ENCODE measurements at regions not wholly inside any gene's neighbourhood (a gene's known extent, or its start where the extent isn't known, plus 50 kb on each side); places are given as distances from the start of the nearest gene placed in this dataset.
"Not testable (repeated sequence)": the region's sequence is repeated elsewhere in the genome, so short reads cannot be mapped to it uniquely, and the experiment has no call there.

DNA sequence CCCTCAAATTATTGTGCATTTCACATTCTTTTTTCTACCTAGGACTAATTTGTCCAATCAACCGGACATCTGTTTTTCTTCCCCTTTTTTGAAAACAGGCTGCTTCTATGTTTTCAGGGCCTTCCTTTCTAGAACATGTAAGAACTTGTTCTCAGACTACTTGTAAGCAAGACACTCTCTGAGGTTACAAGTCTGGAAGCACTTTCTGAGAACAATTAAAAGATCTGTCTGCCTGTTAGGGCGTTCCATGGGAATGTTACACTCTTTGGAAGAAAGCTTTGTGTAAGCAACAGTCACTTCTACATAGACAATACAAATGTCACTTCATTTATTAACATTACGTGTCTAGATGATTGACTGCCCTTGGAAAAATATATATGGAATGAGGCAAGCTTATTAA lies 50.9 kb upstream of the HSPB3 start:
- peak; percentile 75 for DNase-seq

DNA sequence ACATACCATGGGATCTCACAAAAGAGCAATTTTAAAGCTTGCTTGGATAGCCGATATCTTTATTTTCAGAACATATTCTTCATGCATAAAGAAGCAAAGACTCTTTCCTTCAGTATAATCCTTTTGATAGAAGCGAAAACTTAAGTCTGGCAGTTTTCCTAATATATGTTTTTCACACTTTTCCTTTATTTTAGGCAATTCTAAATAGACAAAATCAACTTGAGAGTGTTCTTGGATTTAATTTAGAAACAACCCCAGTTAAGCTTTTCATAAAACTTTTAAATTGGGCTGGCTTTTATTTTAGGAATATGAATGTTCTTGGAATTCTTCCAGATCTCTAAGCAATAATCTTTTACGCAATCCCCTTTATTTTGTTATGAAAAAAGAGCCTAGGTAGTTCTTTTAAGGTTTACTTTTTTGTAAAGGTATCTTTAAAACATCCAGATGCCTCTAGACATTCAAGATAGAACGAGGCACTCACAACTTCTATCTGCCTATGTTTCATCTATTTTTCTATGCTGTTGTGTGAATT lies 51.5 kb upstream of the HSPB3 start:
- DNase-seq, result no peak

DNA sequence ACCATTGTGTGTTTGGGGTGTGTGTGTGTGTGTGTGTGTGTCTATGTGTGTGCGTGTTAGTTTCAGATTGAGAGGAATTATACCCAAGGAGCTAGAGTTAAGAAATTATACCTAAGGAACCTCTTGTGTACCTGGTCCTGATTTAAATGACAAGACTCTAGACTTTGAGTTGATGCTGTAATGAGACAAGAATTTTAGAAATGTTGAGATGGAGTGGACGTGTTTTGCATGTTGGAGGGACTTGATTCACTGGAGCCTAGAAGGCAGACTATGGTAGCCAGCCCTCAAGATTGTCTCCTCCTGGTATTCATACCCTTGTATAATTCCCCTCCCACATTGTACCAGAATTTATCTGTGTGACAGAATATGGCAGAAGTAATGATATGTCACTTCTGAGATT lies 52.4 kb upstream of the HSPB3 start:
- DNase-seq, result no peak

DNA sequence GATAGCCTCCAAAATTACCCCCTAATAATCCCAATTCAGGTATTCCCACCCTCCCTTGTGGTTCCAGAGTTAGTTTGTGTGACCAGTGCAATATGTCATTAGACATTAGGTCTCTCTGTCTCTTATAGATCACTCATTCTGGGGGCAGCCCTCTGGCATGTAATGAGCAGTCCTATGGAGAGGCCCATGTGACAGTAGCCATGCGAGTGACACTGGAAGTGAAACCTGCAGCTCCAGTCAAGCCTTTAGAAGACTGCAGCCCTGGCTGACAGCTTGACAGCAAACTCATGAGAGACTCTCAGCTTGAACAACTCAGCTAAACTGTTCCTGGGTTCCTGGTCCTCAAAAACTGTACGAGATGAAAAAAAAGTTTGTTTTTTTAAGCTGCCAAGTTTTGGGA lies 54.0 kb upstream of the HSPB3 start:
- DNase-seq, result no peak

DNA sequence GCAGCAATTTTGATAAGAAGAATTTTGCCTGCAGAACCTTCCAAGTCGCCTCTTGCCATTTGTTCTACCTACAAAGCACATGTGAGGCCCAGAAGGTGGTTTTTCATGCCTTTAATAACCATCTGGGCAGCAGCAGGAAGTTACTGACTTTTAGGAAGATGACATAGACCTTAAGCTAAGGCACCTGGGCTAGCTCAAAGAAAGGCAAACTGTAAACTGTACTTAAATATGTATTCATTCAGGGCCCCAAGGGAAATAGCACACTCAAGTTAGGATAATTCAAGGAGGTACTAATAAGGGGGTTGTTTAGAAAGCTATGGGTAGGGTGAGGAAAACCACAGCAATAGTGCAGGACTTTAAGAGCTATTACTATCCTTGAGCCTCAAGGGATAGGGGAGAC lies 57.3 kb upstream of the HSPB3 start:
- DNase-seq, result no peak

DNA sequence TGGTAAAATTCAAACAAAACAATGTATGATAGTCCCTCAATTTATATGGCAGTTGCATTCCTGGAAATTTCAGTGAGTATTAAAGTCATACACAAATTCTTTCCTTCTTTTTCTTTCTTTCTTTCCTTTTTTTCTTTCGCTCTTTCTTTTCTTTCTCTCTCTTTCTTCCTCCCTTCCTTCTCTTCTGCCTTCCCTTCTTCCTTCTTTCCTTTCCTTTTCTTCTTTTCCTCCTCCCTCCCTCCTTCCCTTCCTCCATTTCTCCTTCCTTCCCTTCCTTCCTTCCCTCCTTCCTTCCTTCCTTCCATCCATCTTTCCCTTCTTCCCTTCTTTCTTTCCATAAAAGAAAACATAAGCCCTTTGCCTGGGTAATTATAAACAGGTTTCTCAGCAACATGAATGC lies 58.1 kb upstream of the HSPB3 start:
- no peak for DNase-seq

DNA sequence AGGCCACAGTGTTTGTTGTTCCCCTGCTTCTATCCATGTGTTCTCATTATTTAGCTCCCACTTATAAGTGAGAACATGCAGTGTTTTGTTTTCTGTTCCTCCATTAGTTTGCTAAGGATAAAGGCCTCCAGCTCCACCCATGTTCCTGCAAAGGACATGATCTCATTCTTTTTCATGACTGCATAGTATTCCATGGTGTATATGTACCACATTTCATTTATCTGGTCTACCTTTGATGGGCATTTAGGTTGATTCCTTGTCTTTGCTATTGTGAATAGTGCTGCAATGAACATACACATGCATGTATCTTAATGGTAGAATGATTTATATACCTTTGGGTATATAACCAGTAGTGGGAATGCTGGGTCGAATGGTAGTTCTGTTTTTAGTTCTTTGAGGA lies 62.5 kb upstream of the HSPB3 start:
- not testable (repeated sequence) for DNase-seq

DNA sequence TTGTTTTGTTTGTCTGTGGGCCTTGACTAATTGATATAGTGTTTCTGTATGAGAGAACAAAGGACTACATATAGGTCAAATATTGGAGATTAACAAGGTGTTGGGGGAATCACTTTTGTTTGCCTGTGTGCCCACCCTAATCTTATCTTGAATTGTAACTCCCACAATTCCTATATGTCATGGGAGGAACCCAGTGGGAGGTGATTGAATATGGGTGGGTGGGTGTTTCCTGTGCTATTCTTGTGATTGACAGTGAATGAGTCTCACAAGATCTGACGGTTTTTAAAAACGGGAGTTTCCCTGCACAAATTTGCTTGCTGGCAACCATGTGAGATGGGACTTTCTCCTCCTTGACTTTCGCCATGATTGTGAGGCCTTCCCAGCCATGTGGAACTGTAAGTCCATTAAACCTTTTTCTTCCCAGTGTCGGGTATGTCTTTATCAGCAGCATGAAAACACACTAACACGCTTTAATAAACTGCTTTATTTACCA lies 64.9 kb upstream of the HSPB3 start:
- peak; percentile 73 for DNase-seq

DNA sequence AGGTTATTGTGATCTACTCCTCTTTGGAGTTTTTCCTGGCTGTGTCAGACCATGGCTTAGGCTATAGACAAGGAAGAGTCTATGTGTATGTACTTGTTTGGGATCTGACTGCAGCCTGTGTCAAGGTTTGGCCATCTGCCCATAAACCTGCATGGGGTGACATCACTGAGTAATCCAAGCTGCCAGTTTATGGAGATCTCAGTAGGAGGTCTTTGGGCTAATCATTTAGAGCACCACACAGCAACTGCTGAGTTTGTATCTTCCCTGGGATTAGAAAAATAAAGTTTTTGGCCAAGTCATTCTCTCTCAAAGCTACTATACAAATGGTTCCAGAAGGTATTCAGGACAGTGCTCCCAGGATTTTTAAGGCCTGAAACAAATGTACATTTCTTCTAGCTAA lies 65.5 kb upstream of the HSPB3 start:
- peak; percentile 99 for DNase-seq

DNA sequence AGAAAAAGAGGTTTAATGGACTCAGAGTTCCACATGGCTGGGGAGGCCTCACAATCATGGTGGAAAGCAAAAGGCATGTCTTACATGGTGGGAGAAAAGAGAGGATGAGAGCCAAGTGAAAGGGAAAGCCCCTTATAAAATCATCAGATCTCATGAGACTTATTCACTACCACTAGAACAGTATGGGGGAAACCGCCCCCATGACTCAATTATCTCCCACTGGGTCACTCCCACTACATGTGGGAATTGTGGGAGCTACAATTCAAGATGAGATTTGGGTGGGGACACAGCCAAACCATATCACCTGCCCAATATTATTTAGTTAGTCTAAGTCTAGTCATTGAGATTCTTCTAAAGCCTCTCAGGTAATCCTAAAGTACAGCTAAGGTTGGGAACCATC lies 66.1 kb upstream of the HSPB3 start:
- DNase-seq, result not testable (repeated sequence)

DNA sequence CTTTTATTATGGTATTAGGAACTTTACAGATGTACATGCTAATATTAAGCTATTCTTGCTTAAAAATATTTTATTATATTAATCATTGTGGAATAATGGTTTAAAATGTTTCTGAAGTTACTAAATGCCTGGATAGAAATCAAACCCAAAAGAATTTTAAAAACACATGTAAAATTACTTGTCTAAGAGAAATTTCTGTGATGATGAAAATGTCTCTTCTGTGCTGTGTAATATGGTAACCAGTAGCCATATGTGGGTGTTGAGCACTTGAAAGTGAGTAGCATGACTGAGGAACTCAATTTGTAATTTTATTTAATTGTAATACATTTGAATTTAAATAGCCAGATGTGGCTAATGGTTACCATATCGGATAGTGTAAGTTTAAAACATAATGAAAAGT lies 66.7 kb upstream of the HSPB3 start:
- no peak for DNase-seq

DNA sequence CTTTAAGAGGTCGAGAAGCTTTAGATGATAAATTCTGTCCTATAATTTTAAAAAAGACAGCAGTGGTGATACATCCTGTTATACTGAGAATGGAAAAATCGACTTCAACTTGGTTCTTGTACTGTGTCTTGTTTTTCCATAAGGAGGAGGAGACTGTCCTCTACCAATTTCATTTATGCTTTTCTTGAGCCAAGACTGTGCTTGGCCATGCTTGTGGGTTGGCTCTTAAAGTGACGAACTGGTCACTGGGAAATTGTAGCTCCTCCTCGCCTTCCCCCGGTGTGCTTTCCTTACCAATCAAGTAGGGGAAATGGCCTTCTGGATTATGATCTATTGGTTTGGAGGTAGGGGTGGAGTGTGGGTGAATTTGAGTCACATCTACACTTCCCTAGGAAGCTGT lies 67.1 kb upstream of the HSPB3 start:
- DNase-seq, result peak; percentile 51

DNA sequence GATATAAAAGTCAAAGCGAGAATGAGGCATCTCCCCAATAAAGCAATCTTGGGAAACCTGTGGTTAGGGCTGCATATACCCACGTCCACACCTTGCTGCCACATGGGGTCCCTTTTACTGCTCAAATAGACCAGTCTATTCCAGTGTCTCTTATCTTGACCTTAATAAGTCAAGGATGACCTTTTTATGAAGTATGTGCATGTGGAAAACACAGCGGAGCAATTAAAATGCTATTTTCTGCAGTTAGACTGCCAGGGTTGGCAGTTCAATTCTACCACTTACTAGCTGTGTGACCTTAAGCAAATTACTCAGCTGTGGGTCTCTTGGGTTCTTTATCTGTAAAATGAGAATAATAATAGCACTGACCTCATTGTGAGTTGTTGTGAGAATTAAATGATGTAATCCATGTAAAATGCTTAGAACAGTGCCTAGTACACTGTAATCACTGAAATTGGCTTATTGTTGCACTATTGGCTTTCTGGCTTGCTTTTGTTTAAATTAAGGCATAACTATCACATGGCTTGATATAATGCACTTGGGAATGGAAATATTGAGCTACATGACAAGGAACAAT lies 67.8 kb upstream of the HSPB3 start:
- peak; percentile 51 for DNase-seq

DNA sequence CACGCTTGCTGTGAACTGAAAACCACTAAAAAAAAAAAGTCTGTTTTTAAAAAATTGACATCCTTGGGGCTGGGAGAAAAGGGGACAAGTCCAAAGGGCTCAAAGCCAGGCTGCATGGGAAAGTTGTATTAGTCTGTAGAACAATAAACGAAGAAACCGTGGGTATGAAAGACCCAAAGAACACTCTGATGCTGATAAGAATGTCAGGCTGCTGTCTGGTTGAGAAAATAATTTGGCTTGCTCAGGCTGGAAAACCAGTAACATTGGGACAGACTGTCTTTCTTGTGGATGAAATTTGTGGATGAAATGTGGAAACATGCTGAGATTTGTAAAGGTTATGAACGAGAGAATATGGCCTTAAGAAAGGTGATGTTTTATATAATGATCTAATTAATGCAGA lies 68.5 kb upstream of the HSPB3 start:
- no peak for DNase-seq

DNA sequence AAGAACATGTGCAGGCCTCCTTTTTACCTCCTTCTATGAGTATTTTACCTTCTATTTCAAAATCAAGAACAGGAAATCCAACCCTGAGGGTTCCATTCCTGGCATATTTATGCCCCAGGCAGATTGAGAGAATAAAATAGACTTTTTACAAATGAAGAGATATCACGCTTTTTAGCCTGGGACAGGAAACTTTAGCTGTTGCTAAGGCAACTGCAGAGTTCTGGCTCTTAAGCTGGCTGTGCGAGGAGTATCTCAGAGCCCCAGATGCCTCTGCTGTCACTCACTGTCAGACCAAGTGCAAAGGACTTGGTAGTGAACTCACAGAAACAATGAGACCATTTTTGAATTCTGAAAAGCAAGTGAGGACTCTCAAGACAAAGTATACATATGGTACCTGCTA lies 69.5 kb upstream of the HSPB3 start:
- DNase-seq, result no peak

DNA sequence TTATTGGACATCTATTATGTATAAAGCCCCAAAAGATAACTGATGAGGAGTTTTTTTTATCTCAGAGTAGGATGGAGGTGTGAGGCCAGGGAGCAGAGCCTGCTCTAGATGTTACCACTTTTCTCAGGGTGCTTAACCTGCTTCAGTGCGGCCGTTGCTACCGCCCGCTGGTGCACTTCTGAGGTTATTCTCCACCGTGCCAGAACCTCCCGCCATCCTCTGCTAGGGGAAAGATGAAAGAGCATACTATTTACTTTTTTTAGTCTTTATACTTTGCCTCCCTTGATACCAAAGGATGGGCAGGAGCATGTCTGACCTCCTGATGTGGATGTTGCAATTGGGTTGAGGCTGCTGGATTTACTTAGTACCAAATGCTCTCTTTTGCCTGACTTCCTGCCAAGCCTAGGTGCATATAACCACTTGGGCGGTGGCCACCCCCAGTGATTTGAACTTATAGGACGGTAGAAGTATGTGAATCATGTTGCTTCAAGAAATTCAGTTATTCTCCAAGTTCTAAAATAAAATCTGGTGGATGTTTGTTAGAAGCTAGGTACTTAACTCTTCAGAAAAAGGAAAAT lies 71.1 kb upstream of the HSPB3 start:
- no peak for DNase-seq

DNA sequence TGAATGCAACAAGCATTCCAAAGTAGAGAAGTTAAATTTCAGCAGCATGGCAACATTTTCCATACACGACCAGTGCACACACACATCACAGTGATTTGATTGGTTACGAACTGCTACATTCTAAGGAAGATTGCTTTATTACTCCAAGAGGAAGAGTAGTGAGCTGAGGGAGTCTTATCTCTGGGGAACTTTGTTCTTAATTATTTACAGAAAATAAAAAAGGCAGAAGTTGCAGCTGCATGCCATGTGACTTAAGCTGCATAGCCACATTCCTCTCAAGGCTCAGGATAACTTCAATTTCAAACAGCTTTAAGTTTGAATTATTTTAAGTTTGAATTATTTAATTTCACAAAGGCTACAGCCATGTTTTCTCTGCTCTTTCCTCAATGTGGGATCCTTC lies 71.6 kb upstream of the HSPB3 start:
- no peak for DNase-seq

DNA sequence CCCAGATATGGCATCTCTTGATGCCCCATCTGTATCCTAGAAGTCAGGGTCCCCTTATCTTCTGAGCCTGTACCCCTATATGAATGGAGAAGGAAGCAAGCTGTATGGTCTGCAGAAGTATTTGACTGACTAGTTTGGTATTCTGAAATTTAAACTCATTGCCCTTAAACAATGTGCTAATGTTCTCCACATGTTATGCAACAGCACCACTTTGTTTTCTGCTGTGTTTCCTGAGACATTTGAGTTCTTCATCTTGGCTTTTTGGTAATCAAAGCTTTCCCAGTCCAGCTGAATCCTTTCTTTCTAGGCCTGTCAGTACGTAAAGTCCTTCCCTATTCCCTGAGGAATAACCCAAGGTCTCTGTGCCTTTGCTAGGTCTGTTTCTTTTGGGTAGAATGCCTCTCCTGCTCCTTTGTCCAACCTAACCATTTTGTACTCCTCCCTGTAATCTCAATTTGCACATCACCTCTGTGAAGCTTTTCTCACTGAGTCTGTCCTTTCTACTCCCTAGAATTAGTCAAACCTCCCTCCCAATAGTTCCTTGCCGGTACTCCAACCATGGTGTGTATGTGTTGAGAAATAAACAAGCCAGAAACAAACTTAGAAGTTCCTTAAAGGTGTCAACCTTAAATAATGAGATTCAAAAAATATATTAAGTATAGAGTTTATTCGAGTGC lies 72.1 kb upstream of the HSPB3 start:
- DNase-seq, result no peak

DNA sequence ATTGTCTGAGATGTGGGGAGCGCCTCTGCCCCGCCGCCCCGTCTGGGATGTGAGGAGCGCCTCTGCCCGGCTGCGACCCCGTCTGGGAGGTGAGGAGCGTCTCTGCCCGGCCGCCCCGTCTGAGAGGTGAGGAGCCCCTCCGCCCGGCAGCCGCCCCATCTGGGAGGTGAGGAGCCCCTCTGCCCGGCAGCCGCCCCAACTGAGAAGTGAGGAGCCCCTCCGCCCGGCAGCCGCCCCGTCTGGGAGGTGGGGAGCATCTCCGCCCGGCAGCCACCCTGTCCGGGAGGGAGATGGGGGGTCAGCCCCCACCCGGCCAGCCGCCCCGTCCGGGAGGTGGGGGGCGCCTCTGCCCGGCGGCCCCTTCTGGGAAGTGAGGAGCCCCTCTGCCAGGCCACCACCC lies 70.9 kb upstream of the ARL15 start:
- not testable (repeated sequence) for DNase-seq

DNA sequence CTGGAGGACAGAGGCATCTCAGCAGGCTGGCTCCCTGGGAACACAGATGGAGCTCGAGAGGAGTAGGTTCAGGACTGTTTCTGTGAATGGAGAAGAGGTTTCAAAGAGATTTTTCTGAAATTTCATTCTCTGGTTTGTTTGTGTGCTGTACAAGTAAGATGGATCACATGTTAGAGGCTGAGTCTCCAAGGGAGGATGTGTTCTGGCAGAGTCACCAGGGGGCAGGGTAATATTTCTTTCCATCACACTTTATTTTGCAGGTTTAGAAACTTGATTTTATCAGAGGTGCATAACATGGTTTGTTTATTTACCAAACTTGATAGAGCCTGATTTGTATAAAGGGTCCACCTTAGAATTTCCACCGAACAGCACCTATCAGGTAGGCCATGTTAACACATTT lies 69.2 kb upstream of the ARL15 start:
- no peak for DNase-seq

DNA sequence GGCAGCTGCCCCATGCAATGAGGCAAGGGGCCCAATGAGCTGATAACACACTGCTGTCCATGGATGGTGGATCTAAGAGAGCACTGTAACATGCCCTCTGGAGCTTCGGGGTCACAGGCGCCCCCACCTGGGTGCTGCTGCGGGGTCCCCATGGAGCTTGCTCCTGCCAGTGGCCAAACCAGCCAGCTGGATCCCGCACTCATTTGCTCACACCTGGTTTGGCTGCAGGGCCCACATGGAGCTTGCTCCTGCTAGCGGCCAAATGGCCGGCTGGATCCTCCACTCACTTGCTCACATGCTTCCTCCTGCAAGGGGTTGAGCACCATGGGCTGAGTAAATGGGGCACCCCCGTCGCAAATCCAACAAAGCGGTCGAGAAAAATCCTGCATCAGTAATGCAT lies 68.3 kb upstream of the ARL15 start:
- DNase-seq, result no peak

DNA sequence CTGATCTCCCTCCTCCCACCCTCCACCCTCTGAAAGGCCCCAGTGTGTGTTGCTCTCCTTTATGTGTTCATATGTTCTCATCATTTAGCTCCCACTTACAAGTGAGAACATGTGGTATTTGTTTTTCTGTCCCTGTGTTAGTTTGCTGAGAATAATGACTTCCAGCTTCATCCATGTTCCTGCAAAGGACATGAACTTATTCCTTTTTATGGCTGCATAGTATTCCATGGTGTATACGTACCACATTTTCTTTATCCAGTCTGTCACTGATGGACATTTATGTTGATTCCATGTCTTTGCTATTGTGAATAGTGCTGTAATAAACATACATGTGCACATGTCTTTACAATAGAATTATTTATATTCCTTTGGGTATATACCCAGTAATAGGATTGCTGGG lies 67.0 kb upstream of the ARL15 start:
- not testable (repeated sequence) for DNase-seq

DNA sequence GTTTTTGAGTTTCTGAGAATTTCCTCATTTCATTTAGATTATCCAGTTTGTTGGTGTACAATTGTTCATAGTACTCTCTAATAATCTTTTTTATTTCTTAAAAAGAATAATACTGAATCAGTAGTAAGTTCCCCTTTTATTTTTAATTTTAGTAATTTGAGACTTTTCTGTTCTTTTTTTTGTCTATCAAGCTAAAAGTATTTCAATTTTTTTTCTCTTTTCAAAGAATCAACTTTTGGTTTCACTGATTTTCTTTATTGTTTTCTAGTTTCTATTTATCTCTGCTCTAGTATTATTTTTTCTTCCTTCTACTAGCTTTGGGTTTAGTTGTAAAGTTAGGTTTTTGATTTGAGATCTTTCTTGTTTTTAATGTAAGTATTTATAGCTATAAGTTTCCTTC lies 60.6 kb upstream of the ARL15 start:
- no peak for DNase-seq

DNA sequence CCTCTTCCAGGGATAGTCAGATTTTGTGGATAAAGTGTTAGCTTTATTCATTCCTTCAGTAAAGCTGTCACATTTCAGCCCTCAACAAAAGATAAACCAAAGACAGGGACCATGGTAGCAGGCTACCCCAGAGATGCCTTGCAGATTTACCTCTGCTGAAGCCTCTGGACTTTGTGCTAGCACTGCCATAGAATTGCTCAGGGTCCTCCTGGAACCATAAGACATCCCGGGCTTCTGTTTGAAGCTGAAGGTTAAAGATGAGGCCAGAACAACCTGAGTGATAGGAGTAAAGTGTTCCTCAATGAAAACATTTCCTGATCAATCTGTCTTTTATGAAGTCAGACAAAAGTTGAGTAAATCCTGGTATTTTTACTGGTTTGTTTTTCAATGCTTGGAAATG lies 57.5 kb upstream of the ARL15 start:
- DNase-seq, result no peak

DNA sequence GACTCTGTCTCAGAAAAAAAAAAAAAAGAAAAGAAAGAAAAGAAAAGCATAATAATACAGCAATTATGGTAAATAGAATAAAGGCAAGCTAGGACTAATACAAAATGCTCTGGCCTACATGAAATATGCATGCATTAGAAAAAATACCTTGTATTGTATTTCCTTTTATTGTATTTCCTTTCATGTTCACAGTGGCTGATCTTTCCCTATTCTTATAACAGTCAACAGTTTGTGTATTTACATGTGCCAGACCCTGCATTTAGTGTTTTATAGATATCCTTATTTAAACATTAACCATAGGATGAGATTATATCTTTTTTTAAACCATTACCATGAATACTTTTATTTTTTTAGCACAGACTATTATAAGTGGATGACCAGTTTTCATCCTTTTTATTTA lies 56.3 kb upstream of the ARL15 start:
- DNase-seq, result no peak

All from NCI-H2171 treated with DMSO at 0.1 percent for 48 hours (cell line).